Thymus (tissue), 11 donors: ENCODE measurements at regions not wholly inside any gene's neighbourhood (a gene's known extent, or its start where the extent isn't known, plus 50 kb on each side); places are given as distances from the start of the nearest gene placed in this dataset.
"Not testable (repeated sequence)": the region's sequence is repeated elsewhere in the genome, so short reads cannot be mapped to it uniquely, and the experiment has no call there.

Source experiments
- DNase-seq, 9 donors: peaks; one replicate each; pipeline ENCODE4 v3.0.0-alpha.2; 2013; ENCODE audit warnings: low spot score in 9 of 9, low read depth in 6 of 9, missing footprints in 1 of 9
- H3K27ac ChIP-seq, 2 donors: one replicate each; pipeline ENCODE4 v1.5.1; 2013; ENCODE audit warnings: control low read depth in 1 of 2, low read depth in 1 of 2, low read length in 1 of 2, mild to moderate bottlenecking in 1 of 2, moderate library complexity in 1 of 2
- H3K27me3 ChIP-seq, 2 donors: one replicate each; pipeline ENCODE4 v1.5.1; 2013; ENCODE audit warnings: low read length in 1 of 2; ENCODE audit not compliant: control insufficient read depth in 2 of 2, insufficient read depth in 1 of 2
- H3K36me3 ChIP-seq, 2 donors: one replicate each; pipeline ENCODE4 v1.5.1; 2013; ENCODE audit warnings: low read length in 1 of 2, mild to moderate bottlenecking in 1 of 2, moderate library complexity in 1 of 2; ENCODE audit not compliant: control insufficient read depth in 2 of 2, insufficient read depth in 2 of 2
- H3K4me1 ChIP-seq, 2 donors: one replicate each; pipeline ENCODE4 v1.5.1; 2013; ENCODE audit warnings: low read length in 2 of 2; ENCODE audit not compliant: control insufficient read depth in 2 of 2, insufficient read depth in 2 of 2
- H3K4me3 ChIP-seq, 2 donors: one replicate each; pipeline ENCODE4 v1.5.1; 2013; ENCODE audit warnings: low read length in 2 of 2, control low read depth in 1 of 2, mild to moderate bottlenecking in 1 of 2
- H3K9me3 ChIP-seq, 2 donors: one replicate each; pipeline ENCODE4 v1.5.1; 2013; ENCODE audit warnings: low read length in 1 of 2, mild to moderate bottlenecking in 1 of 2; ENCODE audit not compliant: control insufficient read depth in 2 of 2, insufficient read depth in 1 of 2
- WGBS: extraction: QIAGEN DNeasy Blood & Tissue Kit; methylation state at CpG from one replicate; pipeline ENCODE4 v1.1.7; 2013; 5-methylcytosine and 5-hydroxymethylcytosine counted together
- donor health status: healthy.

DNA sequence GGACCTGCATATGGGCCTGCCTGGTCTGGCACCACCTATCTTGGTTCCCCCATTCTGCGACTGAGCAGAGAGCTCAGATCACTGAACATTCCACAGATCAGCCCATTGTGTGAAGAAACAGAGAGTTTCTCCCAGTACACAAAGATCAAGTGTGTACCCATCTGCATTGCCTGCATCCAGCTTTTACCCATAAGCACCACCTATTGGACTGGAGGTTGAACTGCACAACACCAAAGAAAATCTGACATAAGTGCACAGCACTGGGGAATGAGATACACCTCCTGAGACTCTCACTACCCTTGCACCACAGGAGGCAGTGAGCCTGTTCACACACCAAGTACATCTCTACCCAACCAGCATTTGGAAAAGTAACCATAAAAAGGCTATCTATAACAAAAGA is 362.6 kb upstream of the CLEC14A start:
- H3K27ac ChIP-seq: no peak overlapping the region
- no peaks in the 10 kb centered on the region for H3K4me1 ChIP-seq
- no peaks in the 10 kb centered on the region for H3K36me3 ChIP-seq
- H3K27me3 ChIP-seq: no peaks in the 10 kb centered on the region
- WGBS: 98% methylated on average over 1 of the region's 1 CpG
- H3K9me3 ChIP-seq: no peaks in the 10 kb centered on the region
- no peak for DNase-seq
- no peak overlapping the region for H3K4me3 ChIP-seq

GRCh38 chr14:38616959-38617358 is 361.1 kb upstream of the CLEC14A start:
- H3K4me1 ChIP-seq: no peaks in the 10 kb centered on the region
- H3K4me3 ChIP-seq: no peak overlapping the region
- DNase-seq: no peak
- H3K9me3 ChIP-seq: no peaks in the 10 kb centered on the region
- H3K36me3 ChIP-seq: no peaks in the 10 kb centered on the region
- no peaks in the 10 kb centered on the region for H3K27me3 ChIP-seq
- no peak overlapping the region for H3K27ac ChIP-seq
- WGBS: 84% methylated on average over 4 of the region's 4 CpGs

- Histone ChIP-seq H3K27me3 (no peaks in the 10 kb centered on the region), H3K27ac (no peak overlapping the region), H3K4me3 (no peak overlapping the region), H3K9me3 (no peaks in the 10 kb centered on the region), H3K4me1 (no peaks in the 10 kb centered on the region), H3K36me3 (no peaks in the 10 kb centered on the region)
- DNase-seq: no peak
- WGBS: 96% methylated on average over 2 of the region's 2 CpGs
These were observed 356.0 kb upstream of the CLEC14A start for GRCh38 chr14:38611928-38612327.

DNA sequence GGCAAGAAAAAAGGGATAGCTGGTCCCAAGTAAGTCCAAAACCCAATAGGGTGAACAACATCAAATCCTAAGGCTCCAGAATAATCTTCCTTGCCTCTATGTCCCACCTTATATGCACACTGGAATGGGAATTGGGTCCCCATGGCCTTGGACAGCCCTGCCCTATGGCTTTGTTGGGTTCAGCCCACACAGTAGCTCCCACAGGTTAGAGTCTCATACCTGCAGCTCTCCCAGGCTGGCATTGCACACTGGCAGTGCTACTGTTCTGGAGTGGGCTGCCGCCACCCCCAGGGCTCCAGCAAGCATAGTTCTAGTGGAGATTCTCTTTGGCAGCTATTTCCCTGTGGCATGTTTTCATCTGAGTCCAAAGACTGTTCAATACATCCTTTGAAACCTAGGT is 352.4 kb upstream of the CLEC14A start:
- Histone ChIP-seq H3K27me3 (no peaks in the 10 kb centered on the region), H3K9me3 (no peaks in the 10 kb centered on the region), H3K27ac (no peak overlapping the region), H3K36me3 (no peaks in the 10 kb centered on the region), H3K4me3 (no peak overlapping the region), H3K4me1 (no peaks in the 10 kb centered on the region)
- WGBS: 94% methylated on average over 1 of the region's 1 CpG
- no peak for DNase-seq

GRCh38 chr14:38605193-38606114 is 349.6 kb upstream of the CLEC14A start:
- no peak overlapping the region for H3K4me3 ChIP-seq
- H3K27ac ChIP-seq: no peak overlapping the region
- no peaks in the 10 kb centered on the region for H3K4me1 ChIP-seq
- H3K36me3 ChIP-seq: no peaks in the 10 kb centered on the region
- no peaks in the 10 kb centered on the region for H3K9me3 ChIP-seq
- no peaks in the 10 kb centered on the region for H3K27me3 ChIP-seq
- no peak for DNase-seq
- WGBS: 92% methylated on average over 3 of the region's 3 CpGs

GRCh38 chr14:38600572-38600971 is 344.7 kb upstream of the CLEC14A start:
- not testable (repeated sequence) for DNase-seq, H3K27ac ChIP-seq

GRCh38 chr14:38593476-38593875 is 337.6 kb upstream of the CLEC14A start:
- Histone ChIP-seq H3K27ac (no peak overlapping the region), H3K4me1 (no peaks in the 10 kb centered on the region), H3K27me3 (no peaks in the 10 kb centered on the region), H3K4me3 (no peak overlapping the region), H3K36me3 (no peaks in the 10 kb centered on the region), H3K9me3 (no peaks in the 10 kb centered on the region)
- DNase-seq: no peak
- WGBS: 70% methylated on average over 4 of the region's 4 CpGs

More at GRCh38 chr14:38600572-38600971, 344.7 kb upstream of the CLEC14A start:
- WGBS: 85% methylated on average over 2 of the region's 2 CpGs
- H3K4me1 ChIP-seq, H3K36me3 ChIP-seq, H3K4me3 ChIP-seq, H3K9me3 ChIP-seq, H3K27me3 ChIP-seq: not testable (repeated sequence)

GRCh38 chr14:38592764-38593442 is 337.0 kb upstream of the CLEC14A start:
- no peak for DNase-seq
- no peaks in the 10 kb centered on the region for H3K36me3 ChIP-seq
- H3K4me1 ChIP-seq: no peaks in the 10 kb centered on the region
- no peak overlapping the region for H3K27ac ChIP-seq
- 93% methylated on average over 8 of the region's 8 CpGs for WGBS
- H3K4me3 ChIP-seq: no peak overlapping the region
- no peaks in the 10 kb centered on the region for H3K9me3 ChIP-seq
- no peaks in the 10 kb centered on the region for H3K27me3 ChIP-seq

DNA sequence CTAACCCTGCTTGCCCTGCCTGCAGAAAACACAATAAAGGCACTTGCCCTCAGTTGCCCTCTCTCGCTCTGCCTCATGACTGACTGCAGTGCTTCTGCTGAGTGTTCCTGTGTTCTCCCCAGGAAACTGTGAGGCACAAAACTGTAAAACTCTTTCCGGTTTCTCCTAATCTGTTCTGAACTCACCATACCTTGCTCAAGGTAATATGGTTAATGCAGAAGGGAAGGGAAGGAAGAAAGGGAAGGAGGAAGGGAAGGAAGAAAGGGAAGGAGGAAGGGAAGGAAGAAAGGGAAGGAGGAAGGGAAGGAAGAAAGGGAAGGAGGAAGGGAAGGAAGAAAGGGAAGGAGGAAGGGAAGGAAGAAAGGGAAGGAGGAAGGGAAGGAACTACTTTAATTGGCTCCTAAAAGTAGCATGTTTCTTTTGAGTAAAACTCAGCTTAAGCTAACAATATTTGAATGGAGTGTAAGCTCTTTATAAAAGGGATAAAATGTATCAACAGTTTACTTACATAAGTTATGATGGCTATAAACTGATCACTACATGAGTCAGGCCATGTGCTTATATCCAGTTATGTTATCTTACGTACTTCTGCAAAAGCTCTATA is 334.0 kb upstream of the CLEC14A start:
- no peak overlapping the region for H3K27ac ChIP-seq
- 95% methylated on average over 3 of the region's 3 CpGs for WGBS
- DNase-seq: no peak
- no peaks in the 10 kb centered on the region for H3K27me3 ChIP-seq
- no peaks in the 10 kb centered on the region for H3K36me3 ChIP-seq
- no peak overlapping the region for H3K4me3 ChIP-seq
- H3K4me1 ChIP-seq: no peaks in the 10 kb centered on the region
- no peaks in the 10 kb centered on the region for H3K9me3 ChIP-seq
